ENCODE measurements at regions not wholly inside any gene's neighbourhood (a gene's known extent, or its start where the extent isn't known, plus 50 kb on each side); places are given as distances from the start of the nearest gene placed in this dataset.

- no peak for DNase-seq (ENCODE audit: low read depth)
Observed at GRCh38 chr5:52727576-52727975, 60.1 kb upstream of the ITGA1 start.

GRCh38 chr5:52728224-52728623, 59.5 kb upstream of the ITGA1 start:
- DNase-seq (ENCODE audit: low read depth), result no peak

GRCh38 chr5:52728686-52729085, 59.0 kb upstream of the ITGA1 start:
- DNase-seq (ENCODE audit: low read depth), result no peak

GRCh38 chr5:52731274-52732027, 56.3 kb upstream of the ITGA1 start:
- DNase-seq (ENCODE audit: low read depth), result no peak

- DNase-seq (ENCODE audit: low read depth), result no peak
Observed at GRCh38 chr5:52734557-52734956, 53.2 kb upstream of the ITGA1 start.

GRCh38 chr5:52735139-52735538, 52.6 kb upstream of the ITGA1 start:
- DNase-seq (ENCODE audit: low read depth), result no peak

All from stimulated activated CD8-positive, alpha-beta memory T cell treated with anti-CD3 and anti-CD28 coated beads, Interleukin-12 subunit alpha, Interleukin-12 subunit beta, amount 100 ng/mL, for 1 hour (primary cell).